ENCODE measurements at regions not wholly inside any gene's neighbourhood (a gene's known extent, or its start where the extent isn't known, plus 50 kb on each side); places are given as distances from the start of the nearest gene placed in this dataset.
"Not testable (repeated sequence)": the region's sequence is repeated elsewhere in the genome, so short reads cannot be mapped to it uniquely, and the experiment has no call there.

GRCh38 chr6:120358535-120358934 is 975.7 kb downstream of the TBC1D32 start:
- not testable (repeated sequence) for DNase-seq

- DNase-seq = peak in 1 of 3 donors; percentile 39
Observed at GRCh38 chr6:120357447-120357846, 976.8 kb downstream of the TBC1D32 start.

- DNase-seq = peak in 2 of 3 donors; percentile 4 to 32
Observed at GRCh38 chr6:120355822-120356221, 978.5 kb downstream of the TBC1D32 start.

GRCh38 chr6:120354452-120355098 is 979.7 kb downstream of the TBC1D32 start:
- no peak for DNase-seq

- no peak for DNase-seq
Observed at GRCh38 chr6:120352491-120352890, 981.8 kb downstream of the TBC1D32 start.

GRCh38 chr6:120348926-120349325 is 985.4 kb downstream of the TBC1D32 start:
- peak in 1 of 3 donors; percentile 17 for DNase-seq

GRCh38 chr6:120328521-120328920 is 979.0 kb upstream of the MAN1A1 start:
- no peak for DNase-seq

GRCh38 chr6:120320481-120321162 is 971.1 kb upstream of the MAN1A1 start:
- DNase-seq = no peak

- DNase-seq = no peak
Observed at GRCh38 chr6:120304223-120304622, 954.7 kb upstream of the MAN1A1 start.

- DNase-seq = no peak
Observed at GRCh38 chr6:120303527-120303926, 954.0 kb upstream of the MAN1A1 start.

GRCh38 chr6:120302041-120302440 is 952.5 kb upstream of the MAN1A1 start:
- no peak for DNase-seq

GRCh38 chr6:120290964-120291363 is 941.4 kb upstream of the MAN1A1 start:
- DNase-seq = no peak

- DNase-seq = peak in 1 of 3 donors; percentile 40
Observed at GRCh38 chr6:120282005-120282404, 932.4 kb upstream of the MAN1A1 start.

- DNase-seq = peak; percentile 27 to 73 (median 44)
Observed at GRCh38 chr6:120279466-120280167, 930.1 kb upstream of the MAN1A1 start.

GRCh38 chr6:120278689-120279396 is 929.3 kb upstream of the MAN1A1 start:
- peak; percentile 39 to 84 (median 60) for DNase-seq

GRCh38 chr6:120274547-120274946 is 925.0 kb upstream of the MAN1A1 start:
- no peak for DNase-seq

GRCh38 chr6:120273411-120273810 is 923.9 kb upstream of the MAN1A1 start:
- DNase-seq = peak in 1 of 3 donors; percentile 12

GRCh38 chr6:120272038-120272437 is 922.5 kb upstream of the MAN1A1 start:
- no peak for DNase-seq

GRCh38 chr6:120268256-120268655 is 918.7 kb upstream of the MAN1A1 start:
- not testable (repeated sequence) for DNase-seq

- DNase-seq = no peak
Observed at GRCh38 chr6:120262354-120262753, 912.8 kb upstream of the MAN1A1 start.

- DNase-seq = peak; percentile 73 to 91 (median 84)
Observed at GRCh38 chr6:120260636-120261035, 911.1 kb upstream of the MAN1A1 start.

GRCh38 chr6:120254651-120255050 is 905.1 kb upstream of the MAN1A1 start:
- no peak for DNase-seq

All from muscle of back (tissue), 3 donors.